Testis (tissue), 2 donors: ENCODE measurements at regions not wholly inside any gene's neighbourhood (a gene's known extent, or its start where the extent isn't known, plus 50 kb on each side); places are given as distances from the start of the nearest gene placed in this dataset.

Experiments used
- DNase-seq: peaks from one replicate; pipeline ENCODE4 v3.0.0-alpha.2; 2019
- H3K27ac ChIP-seq, 2 donors: fragments of 200-600 bp; sonication (generic); one replicate each; pipeline ENCODE4 v1.5.1; 2019
- H3K27me3 ChIP-seq: fragments of 200-600 bp; sonication (generic); one replicate; pipeline ENCODE4 v1.5.1; 2019
- H3K36me3 ChIP-seq: fragments of 200-600 bp; sonication (generic); one replicate; pipeline ENCODE4 v1.5.1; 2017; ENCODE audit warnings: low read depth; ENCODE audit errors: missing control alignments
- H3K4me1 ChIP-seq: fragments of 200-600 bp; sonication (generic); one replicate; pipeline ENCODE4 v1.5.1; 2019
- H3K4me3 ChIP-seq, 2 donors: fragments of 200-600 bp; sonication (generic); one replicate each; pipeline ENCODE4 v1.5.1; 2017 to 2019
- H3K9me3 ChIP-seq: fragments of 200-600 bp; sonication (generic); one replicate; pipeline ENCODE4 v1.5.1; 2017
- POLR2A ChIP-seq: fragments of 450-650 bp; IDR thresholded peaks from one replicate; pipeline ENCODE4 v1.6.1; 2017; ENCODE audit warnings: antibody characterized with exemption, mild to moderate bottlenecking, moderate library complexity
- WGBS, 2 donors: methylation state at CpG; one replicate each; pipeline ENCODE4 v1.1.5; 2018; 5-methylcytosine and 5-hydroxymethylcytosine counted together
- intact Hi-C: fragments of 100-400 bp; cut with DNase I; formaldehyde crosslinking; loops from one replicate; pipeline ENCODE4 v1.15.1; 2023; ENCODE audit warnings: low total_unique reads
- TF ChIP-seq, protein P1 (sequence below), 3 experiments: fragments of 450-650 bp in 2 of 3; fragments of 200-600 bp in 1 of 3; sonication (generic) in 1 of 3; IDR thresholded peaks; one replicate each; pipeline ENCODE4 v1.5.1; 2016 to 2019; ENCODE audit warnings: antibody characterized with exemption in 3 of 3, mild to moderate bottlenecking in 2 of 3, moderate library complexity in 1 of 3

DNA sequence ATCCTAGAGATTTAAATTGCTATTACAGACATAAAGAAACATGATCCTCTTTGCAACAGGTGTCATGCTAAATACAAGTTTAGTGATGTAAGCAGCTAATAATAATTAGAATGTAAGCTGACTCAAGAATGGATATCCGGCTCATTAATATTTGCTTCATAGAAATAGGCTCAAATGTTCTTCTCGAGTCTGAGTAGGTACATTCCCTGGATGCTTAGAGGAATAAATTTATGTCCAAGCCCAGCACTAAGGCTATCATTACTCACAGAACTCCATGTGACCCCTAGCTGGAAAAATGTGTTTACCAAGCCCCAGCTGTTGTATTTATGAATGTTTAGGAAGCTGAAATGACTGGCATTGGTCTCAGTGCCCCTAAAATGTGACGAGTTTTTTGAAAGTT is 87.6 kb upstream of the TSPAN7 start:
- no peaks in the 10 kb centered on the region for H3K9me3 ChIP-seq
- H3K4me3 ChIP-seq = no peak overlapping the region
- 75 to 87% methylated on average over 3 of the region's 3 CpGs for WGBS, 2 donors
- H3K4me1 ChIP-seq = no peaks in the 10 kb centered on the region
- H3K27me3 ChIP-seq = no peaks in the 10 kb centered on the region
- no peak for DNase-seq
- no peak for TF ChIP-seq POLR2A
- TF ChIP-seq, protein P1, sequence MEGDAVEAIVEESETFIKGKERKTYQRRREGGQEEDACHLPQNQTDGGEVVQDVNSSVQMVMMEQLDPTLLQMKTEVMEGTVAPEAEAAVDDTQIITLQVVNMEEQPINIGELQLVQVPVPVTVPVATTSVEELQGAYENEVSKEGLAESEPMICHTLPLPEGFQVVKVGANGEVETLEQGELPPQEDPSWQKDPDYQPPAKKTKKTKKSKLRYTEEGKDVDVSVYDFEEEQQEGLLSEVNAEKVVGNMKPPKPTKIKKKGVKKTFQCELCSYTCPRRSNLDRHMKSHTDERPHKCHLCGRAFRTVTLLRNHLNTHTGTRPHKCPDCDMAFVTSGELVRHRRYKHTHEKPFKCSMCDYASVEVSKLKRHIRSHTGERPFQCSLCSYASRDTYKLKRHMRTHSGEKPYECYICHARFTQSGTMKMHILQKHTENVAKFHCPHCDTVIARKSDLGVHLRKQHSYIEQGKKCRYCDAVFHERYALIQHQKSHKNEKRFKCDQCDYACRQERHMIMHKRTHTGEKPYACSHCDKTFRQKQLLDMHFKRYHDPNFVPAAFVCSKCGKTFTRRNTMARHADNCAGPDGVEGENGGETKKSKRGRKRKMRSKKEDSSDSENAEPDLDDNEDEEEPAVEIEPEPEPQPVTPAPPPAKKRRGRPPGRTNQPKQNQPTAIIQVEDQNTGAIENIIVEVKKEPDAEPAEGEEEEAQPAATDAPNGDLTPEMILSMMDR (IDR thresholded peaks at IDR 0.05) = no peak
- no peak overlapping the region for H3K27ac ChIP-seq
- H3K36me3 ChIP-seq = no peaks in the 10 kb centered on the region
- intact Hi-C loops = no loop called here

DNA sequence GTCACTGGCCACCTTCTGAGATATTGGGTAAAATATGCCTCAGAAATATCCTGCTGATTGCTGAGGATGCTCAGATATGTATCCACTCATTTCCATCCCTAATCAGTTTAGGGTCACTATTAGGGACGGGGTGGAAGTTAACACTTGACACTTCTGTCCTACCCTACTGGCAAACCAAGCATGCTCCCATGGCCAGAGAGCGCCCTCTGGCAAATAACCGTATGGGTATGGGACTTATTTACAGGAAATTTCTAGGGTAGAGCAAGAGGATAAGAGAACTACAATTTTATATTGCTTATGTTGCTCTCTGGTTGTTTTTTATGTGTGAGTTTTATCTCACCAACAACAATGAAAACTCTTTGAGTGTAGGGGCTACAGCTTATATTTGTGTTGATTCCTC is 86.8 kb upstream of the TSPAN7 start:
- H3K27ac ChIP-seq = no peak overlapping the region
- 83 to 85% methylated on average over 3 of the region's 3 CpGs for WGBS, 2 donors
- no peak for TF ChIP-seq POLR2A
- TF ChIP-seq, protein P1 (IDR thresholded peaks at IDR 0.05) = no peak
- no peak for DNase-seq
- no peak overlapping the region for H3K4me3 ChIP-seq
- no peaks in the 10 kb centered on the region for H3K4me1 ChIP-seq
- no peaks in the 10 kb centered on the region for H3K36me3 ChIP-seq
- no peaks in the 10 kb centered on the region for H3K9me3 ChIP-seq
- H3K27me3 ChIP-seq = no peaks in the 10 kb centered on the region
- intact Hi-C loops = no loop called here

DNA sequence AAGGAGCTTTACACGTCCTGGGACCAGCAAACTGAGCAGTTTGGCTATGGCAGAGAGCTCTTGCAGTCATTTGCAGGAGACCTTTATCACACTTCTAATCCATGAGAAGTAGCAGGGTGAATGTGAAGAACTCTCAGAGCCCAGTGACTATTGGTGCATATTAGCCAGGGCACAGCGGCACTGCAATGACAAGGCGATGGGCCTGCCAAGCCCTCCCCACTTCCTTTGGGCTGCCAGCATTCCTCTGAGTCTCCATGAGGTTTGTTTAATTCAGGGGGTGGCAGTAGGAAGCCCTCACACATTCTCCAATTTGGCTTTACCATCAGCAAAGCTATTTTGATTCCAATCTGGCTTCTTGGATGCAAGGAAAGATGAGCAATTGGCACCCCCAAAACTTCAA is 79.2 kb upstream of the TSPAN7 start:
- H3K4me3 ChIP-seq = no peak overlapping the region
- H3K27me3 ChIP-seq = no peaks in the 10 kb centered on the region
- no peaks in the 10 kb centered on the region for H3K9me3 ChIP-seq
- no peaks in the 10 kb centered on the region for H3K36me3 ChIP-seq
- TF ChIP-seq, protein P1 (IDR thresholded peaks at IDR 0.05) = no peak
- no peak for TF ChIP-seq POLR2A
- intact Hi-C loops = no loop called here
- 86 to 100% methylated on average over 3 of the region's 3 CpGs for WGBS, 2 donors
- no peak for DNase-seq
- H3K27ac ChIP-seq = no peak overlapping the region
- no peaks in the 10 kb centered on the region for H3K4me1 ChIP-seq

DNA sequence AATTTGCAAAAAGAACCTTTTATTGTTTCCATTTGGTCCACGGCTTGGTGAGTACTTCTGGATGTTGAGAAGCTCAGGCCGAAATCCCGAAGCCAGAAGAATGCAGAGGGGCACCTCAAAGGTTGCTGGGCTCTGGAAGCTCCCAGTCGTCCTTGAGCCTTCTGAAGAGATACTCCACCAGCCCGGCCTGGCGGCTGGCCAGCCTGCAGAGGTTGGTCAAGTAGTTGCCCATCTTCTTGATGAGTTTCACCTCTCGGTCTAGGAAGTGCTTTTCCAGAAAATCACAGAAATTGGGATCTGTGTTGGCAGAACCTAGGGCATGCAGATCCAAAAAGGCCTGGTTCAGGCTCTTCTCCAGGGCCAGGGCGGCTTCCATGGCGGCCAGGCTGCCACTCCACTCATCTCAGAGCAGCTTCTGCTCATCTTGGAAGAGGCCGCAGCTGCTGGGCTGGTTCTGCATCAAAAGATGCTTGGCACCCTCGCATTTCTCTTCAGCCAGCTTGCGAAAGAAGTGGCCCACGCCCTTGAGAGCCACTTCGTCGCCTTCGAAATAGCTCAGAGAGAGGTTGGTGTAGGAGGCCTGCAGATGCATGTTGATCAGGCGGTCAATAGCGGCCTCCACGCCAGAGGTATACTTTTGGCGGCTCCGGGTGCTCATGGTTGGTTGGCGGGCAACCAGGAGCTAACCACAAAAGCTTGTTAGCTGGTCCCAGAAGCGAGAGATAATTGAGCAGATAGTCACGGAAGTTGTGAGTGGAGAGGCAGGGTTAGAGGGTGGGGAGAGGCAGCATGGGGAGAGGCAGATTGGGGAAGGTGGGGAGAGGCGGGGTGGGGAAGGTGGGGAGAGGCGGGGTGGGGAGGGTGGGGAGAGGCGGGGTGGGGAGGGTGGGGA is 76.5 kb upstream of the TSPAN7 start:
- Histone ChIP-seq H3K27me3 (no peaks in the 10 kb centered on the region), H3K27ac (no peak overlapping the region), H3K36me3 (no peaks in the 10 kb centered on the region), H3K9me3 (no peaks in the 10 kb centered on the region), H3K4me3 (no peak overlapping the region), H3K4me1 (no peaks in the 10 kb centered on the region)
- intact Hi-C loops = no loop called here
- TF ChIP-seq, protein P1 (IDR thresholded peaks at IDR 0.05) = no peak
- TF ChIP-seq POLR2A = no peak
- WGBS, 2 donors = 57 to 72% methylated on average over 6 to 25 of the region's 27 CpGs
- peak; percentile 14 for DNase-seq

DNA sequence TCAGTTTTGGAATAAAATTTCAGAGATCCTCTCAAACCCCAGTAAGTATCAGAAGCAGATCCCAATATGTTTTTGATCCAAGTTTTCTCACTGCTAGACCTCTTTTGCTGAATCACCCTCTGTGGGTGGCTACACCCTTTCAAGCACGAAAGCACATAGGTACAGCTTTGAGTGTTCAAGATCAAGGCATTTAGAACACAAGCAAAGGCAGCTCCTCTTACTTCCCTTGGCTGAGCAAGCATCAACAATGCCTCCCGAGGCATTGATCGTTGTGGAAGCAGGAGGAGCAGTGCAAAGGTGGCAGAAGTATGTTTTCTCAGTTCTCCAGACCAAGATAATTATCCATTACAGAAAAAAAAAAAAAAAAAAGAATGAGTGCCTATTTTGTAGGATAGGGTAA is 72.0 kb upstream of the TSPAN7 start:
- no peaks in the 10 kb centered on the region for H3K27me3 ChIP-seq
- TF ChIP-seq, protein P1 (IDR thresholded peaks at IDR 0.05) = no peak
- no peak for TF ChIP-seq POLR2A

More for the DNA sequence above, 72.0 kb upstream of the TSPAN7 start:
- no peak for DNase-seq
- Histone ChIP-seq H3K4me3 (no peak overlapping the region), H3K9me3 (no peaks in the 10 kb centered on the region), H3K36me3 (no peaks in the 10 kb centered on the region), H3K27ac (no peak overlapping the region), H3K4me1 (no peaks in the 10 kb centered on the region)
- 61 to 84% methylated on average over 3 of the region's 3 CpGs for WGBS, 2 donors
- intact Hi-C loops = no loop called here
